Psoas muscle (tissue), 7 donors: ENCODE measurements at regions not wholly inside any gene's neighbourhood (a gene's known extent, or its start where the extent isn't known, plus 50 kb on each side); places are given as distances from the start of the nearest gene placed in this dataset.

Experiments used
- ATAC-seq, 4 donors: fragments of 200-7000 bp; cut with Tn5 transposase; one replicate each; pipeline ENCODE4 v1.9.1; 2020; ENCODE audit warnings: moderate library complexity in 3 of 4, mild to moderate bottlenecking in 2 of 4
- DNase-seq, 2 donors: peaks; one replicate each; pipeline ENCODE4 v3.0.0-alpha.2; 2020
- H3K27ac ChIP-seq: fragments of 200-600 bp; one replicate; pipeline ENCODE4 v1.8.0; 2022
- H3K27me3 ChIP-seq, 3 donors: fragments of 200-600 bp in 1 of 3; one replicate each; pipeline versions ENCODE4 v1.6.1 to v1.8.0; 2013 to 2022; ENCODE audit warnings: low read length in 2 of 3, mild to moderate bottlenecking in 2 of 3, moderate library complexity in 1 of 3; ENCODE audit not compliant: insufficient read depth in 3 of 3
- H3K36me3 ChIP-seq, 2 donors: fragments of 200-600 bp in 1 of 2; one replicate each; pipeline versions ENCODE4 v1.6.1 to v1.8.0; 2013 to 2022; ENCODE audit warnings: low read depth in 1 of 2, mild to moderate bottlenecking in 1 of 2, moderate library complexity in 1 of 2; ENCODE audit not compliant: insufficient read depth in 1 of 2
- H3K4me1 ChIP-seq: fragments of 200-600 bp; one replicate; pipeline ENCODE4 v1.8.0; 2022
- H3K4me3 ChIP-seq: fragments of 200-600 bp; one replicate; pipeline ENCODE4 v1.8.0; 2022; ENCODE audit warnings: mild to moderate bottlenecking
- H3K9me3 ChIP-seq: fragments of 200-600 bp; one replicate; pipeline ENCODE4 v1.8.0; 2022
- WGBS, 3 donors: extraction: QIAGEN DNeasy Blood & Tissue Kit; methylation state at CpG; one replicate each; pipeline versions ENCODE4 v1.1.6 to v1.1.7; 2013; 5-methylcytosine and 5-hydroxymethylcytosine counted together
- intact Hi-C, 2 donors: fragments of 100-400 bp; cut with DNase I; formaldehyde crosslinking; loops; one replicate each; pipeline versions ENCODE4 v1.11.0 to v1.14.2; 2022
- TF ChIP-seq, protein P1 (sequence below): fragments of 200-600 bp; IDR thresholded peaks from one replicate; pipeline ENCODE4 v1.8.0; 2022; ENCODE audit warnings: antibody characterized with exemption
- donor health status: healthy with polysubstance abuse.
- donor health status: DM: no; HTN: no; CAD: no; lungs with moderate emphysema.
- donor health status: Bipolar disorder and iron deficiency.
- donor health status: healthy.
- donor health status: DM: yes; HTN: yes; CAD: no.
- donor health status: DM: no; HTN: no; CAD: no.
- donor health status: DM: yes; HTN: yes; CAD: no.

DNA sequence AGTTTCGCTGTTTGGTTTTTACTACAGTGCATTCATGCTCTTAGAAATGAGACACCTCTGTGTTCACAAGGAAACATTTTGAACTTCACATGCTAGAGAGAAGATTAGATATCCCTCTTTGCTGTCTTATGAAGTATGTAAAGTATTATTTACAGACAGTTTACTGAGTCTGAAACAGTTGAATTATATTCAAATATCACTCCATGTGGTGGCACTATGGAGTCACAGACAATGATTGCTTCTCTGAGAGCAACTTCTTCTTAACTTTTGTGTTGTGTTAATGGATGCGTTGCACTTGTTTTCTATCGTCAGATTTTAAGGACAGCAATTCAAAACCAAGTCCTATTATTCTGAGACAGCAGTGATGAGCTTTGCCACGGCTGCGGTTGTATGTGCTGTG is 823.6 kb downstream of the GALR1 start:
- no peak for DNase-seq
- Histone ChIP-seq H3K36me3 (no peaks in the 10 kb centered on the region), H3K9me3 (no peaks in the 10 kb centered on the region), H3K27ac (no peak overlapping the region), H3K4me1 (no peaks in the 10 kb centered on the region), H3K4me3 (no peak overlapping the region), H3K27me3 (no peaks in the 10 kb centered on the region)
- 32 to 40% (median 37%) methylated on average over 5 of the region's 5 CpGs for WGBS, 3 donors
- TF ChIP-seq, protein P1, sequence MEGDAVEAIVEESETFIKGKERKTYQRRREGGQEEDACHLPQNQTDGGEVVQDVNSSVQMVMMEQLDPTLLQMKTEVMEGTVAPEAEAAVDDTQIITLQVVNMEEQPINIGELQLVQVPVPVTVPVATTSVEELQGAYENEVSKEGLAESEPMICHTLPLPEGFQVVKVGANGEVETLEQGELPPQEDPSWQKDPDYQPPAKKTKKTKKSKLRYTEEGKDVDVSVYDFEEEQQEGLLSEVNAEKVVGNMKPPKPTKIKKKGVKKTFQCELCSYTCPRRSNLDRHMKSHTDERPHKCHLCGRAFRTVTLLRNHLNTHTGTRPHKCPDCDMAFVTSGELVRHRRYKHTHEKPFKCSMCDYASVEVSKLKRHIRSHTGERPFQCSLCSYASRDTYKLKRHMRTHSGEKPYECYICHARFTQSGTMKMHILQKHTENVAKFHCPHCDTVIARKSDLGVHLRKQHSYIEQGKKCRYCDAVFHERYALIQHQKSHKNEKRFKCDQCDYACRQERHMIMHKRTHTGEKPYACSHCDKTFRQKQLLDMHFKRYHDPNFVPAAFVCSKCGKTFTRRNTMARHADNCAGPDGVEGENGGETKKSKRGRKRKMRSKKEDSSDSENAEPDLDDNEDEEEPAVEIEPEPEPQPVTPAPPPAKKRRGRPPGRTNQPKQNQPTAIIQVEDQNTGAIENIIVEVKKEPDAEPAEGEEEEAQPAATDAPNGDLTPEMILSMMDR = no peak
- no peak for ATAC-seq
- intact Hi-C loops = no loop called here

DNA sequence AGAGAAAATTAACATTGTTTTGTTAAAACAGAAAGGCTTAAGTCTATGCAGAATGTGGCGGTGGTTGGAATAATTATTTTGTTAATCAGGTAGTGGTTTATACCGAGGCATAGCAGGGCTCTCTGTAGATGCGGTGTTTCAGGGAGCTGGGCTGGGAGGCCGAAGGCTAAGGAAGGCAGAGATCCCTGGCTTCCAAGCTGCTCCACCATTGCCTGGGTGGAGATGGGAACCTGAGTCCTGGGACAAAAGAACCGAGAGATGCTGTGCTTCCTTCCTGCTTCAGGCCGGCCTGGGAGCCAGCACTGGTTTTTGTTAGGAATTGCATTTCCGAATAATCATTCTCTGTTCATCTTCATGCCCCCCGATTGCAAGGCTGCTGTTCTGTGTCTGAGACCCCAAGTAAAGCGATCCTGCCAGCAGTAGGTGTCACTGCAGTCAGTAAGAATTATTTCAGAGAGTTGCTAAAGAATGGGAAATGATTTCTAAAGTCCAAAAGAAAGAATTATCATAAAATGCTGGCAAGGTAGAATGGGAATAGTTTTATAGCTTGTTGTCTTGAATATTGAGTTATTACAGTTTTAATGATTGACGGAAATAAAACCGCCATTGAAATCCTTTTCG is 824.9 kb downstream of the GALR1 start:
- DNase-seq (no peak), ATAC-seq (no peak)
- H3K36me3 ChIP-seq = no peaks in the 10 kb centered on the region
- 65 to 68% (median 68%) methylated on average over 12 of the region's 12 CpGs for WGBS, 3 donors
- H3K9me3 ChIP-seq = no peaks in the 10 kb centered on the region
- TF ChIP-seq, protein P1 = no peak
- no peaks in the 10 kb centered on the region for H3K27me3 ChIP-seq
- H3K4me3 ChIP-seq = no peak overlapping the region
- no peaks in the 10 kb centered on the region for H3K4me1 ChIP-seq
- intact Hi-C loops = no loop called here
- H3K27ac ChIP-seq = no peak overlapping the region

DNA sequence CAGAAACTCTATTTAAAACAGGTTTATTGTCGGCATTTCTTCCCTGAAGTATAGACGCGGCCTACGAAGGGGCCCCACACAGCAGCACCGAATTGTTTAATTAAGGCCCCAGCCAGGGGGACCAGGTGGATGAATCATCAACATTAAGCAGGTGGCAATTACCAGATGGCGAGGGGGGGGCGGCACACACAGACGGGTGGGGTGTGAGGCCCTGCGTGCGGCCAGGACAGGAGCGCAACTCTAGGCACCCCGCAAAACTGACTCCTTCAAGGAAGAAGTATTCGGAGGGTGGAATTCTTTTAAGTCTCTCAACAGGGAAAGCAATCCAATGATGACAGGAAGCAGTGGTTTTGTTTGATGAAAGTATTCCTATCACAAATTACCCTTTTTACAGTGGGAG is 830.4 kb downstream of the GALR1 start:
- H3K4me1 ChIP-seq = no peaks in the 10 kb centered on the region
- no peaks in the 10 kb centered on the region for H3K27me3 ChIP-seq
- TF ChIP-seq, protein P1 = no peak
- no peaks in the 10 kb centered on the region for H3K36me3 ChIP-seq
- no peak for ATAC-seq
- H3K27ac ChIP-seq = no peak overlapping the region
- H3K4me3 ChIP-seq = no peak overlapping the region
- no peaks in the 10 kb centered on the region for H3K9me3 ChIP-seq
- intact Hi-C loops = no loop called here
- no peak for DNase-seq
- WGBS, 3 donors = 86 to 90% (median 87%) methylated on average over 13 of the region's 13 CpGs

DNA sequence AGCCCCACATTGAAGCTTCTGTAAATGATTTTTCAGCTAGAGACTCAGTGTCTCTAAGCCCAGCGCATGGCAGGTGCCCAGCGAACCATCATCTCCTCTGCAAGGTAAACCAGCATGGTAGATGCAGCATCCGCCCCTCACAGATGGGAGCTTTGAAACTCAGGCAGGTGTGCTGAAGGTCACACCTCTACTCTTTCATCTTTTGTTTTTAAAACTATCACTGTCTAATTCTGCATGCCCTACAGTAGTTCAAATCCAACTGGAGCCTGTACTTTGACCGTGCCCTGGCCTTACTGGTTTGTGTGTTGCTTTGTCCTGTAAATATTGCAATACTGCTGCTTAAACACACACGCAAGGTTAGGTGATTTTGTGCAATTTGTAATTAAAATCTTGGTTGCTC is 831.1 kb downstream of the GALR1 start:
- Histone ChIP-seq H3K27me3 (no peaks in the 10 kb centered on the region), H3K36me3 (no peaks in the 10 kb centered on the region), H3K4me1 (no peaks in the 10 kb centered on the region), H3K27ac (no peak overlapping the region), H3K4me3 (no peak overlapping the region), H3K9me3 (no peaks in the 10 kb centered on the region)
- no peak for DNase-seq
- intact Hi-C loops = no loop called here
- TF ChIP-seq, protein P1 = no peak
- WGBS, 3 donors = 91 to 93% (median 92%) methylated on average over 5 of the region's 5 CpGs
- no peak for ATAC-seq

DNA sequence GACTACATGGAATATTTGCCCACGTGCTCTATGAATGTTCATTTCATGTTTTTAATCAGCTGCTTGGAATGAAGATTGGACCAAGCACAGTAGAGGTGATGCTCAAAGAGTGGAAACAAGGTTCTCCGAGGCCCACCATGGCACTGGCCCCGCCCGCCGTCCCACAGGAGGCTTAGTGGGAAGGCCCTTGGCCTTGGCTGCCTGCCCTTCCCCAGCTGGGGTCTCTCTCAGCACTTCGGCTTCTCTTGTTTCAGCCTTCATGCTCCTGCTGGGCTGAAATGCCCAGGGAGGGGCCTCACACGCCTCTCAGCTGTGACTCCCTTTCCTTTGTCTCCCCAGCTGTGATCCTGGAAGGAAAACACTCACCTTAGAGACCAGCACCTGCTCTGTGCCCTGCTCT is 833.2 kb downstream of the GALR1 start:
- Histone ChIP-seq H3K27me3 (peaks cover 0 to 2% (median 0%) of the 10 kb centered on the region in 3 donors), H3K9me3 (no peaks in the 10 kb centered on the region), H3K4me1 (no peaks in the 10 kb centered on the region), H3K4me3 (no peak overlapping the region), H3K27ac (no peak overlapping the region), H3K36me3 (no peaks in the 10 kb centered on the region)
- intact Hi-C loops = no loop called here
- TF ChIP-seq, protein P1 = no peak
- DNase-seq = no peak
- WGBS, 3 donors = 32 to 45% (median 33%) methylated on average over 7 of the region's 7 CpGs
- ATAC-seq = no peak
